GM12878 (cell line): ENCODE measurements at regions not wholly inside any gene's neighbourhood (a gene's known extent, or its start where the extent isn't known, plus 50 kb on each side); places are given as distances from the start of the nearest gene placed in this dataset.

Experiments used
- BMI1 ChIP-seq: fragments of 450-650 bp; IDR thresholded peaks from 2 replicates; pipeline ENCODE4 v1.6.1; 2016; ENCODE audit warnings: mild to moderate bottlenecking, moderate library complexity, borderline replicate concordance
- CHD1 ChIP-seq: IDR thresholded peaks from 2 replicates; pipeline ENCODE4 v1.6.1; 2012; ENCODE audit warnings: low read depth, low read length, improper control_type of control experiment
- ESRRA ChIP-seq: IDR thresholded peaks from 2 replicates; pipeline ENCODE4 v1.6.1; 2012; ENCODE audit warnings: mild to moderate bottlenecking, low read length, improper control_type of control experiment
- HDAC6 ChIP-seq: fragments of 200-600 bp; sonication (generic); IDR thresholded peaks from one replicate; pipeline ENCODE4 v1.8.0; 2017; ENCODE audit warnings: antibody characterized with exemption; ENCODE audit not compliant: unreplicated experiment
- LARP7 ChIP-seq: fragments of 450-650 bp; IDR thresholded peaks from 2 replicates; pipeline ENCODE4 v1.6.1; 2017; ENCODE audit warnings: mild to moderate bottlenecking
- NFIC ChIP-seq: IDR thresholded peaks from 2 replicates; pipeline ENCODE4 v1.6.1; 2012; ENCODE audit warnings: low read depth, mild to moderate bottlenecking, inconsistent platforms, low read length, moderate library complexity
- NFYA ChIP-seq: IDR thresholded peaks from 2 replicates; pipeline ENCODE4 v1.6.1; 2011; ENCODE audit warnings: low read depth, mild to moderate bottlenecking, low read length, improper control_type of control experiment, borderline replicate concordance
- RAD21 ChIP-seq: IDR thresholded peaks from 2 replicates; pipeline ENCODE4 v1.6.1; 2011; ENCODE audit warnings: mild to moderate bottlenecking, low read depth, low read length, moderate library complexity; ENCODE audit not compliant: insufficient read depth
- SMAD5 ChIP-seq: IDR thresholded peaks from 2 replicates; pipeline ENCODE4 v1.6.1; 2016; ENCODE audit warnings: antibody characterized with exemption, low read depth
- STAT1 ChIP-seq: fragments of 450-650 bp; conservative IDR thresholded peaks from 2 replicates; pipeline ENCODE4 v1.6.1; 2014; ENCODE audit warnings: antibody characterized with exemption, mild to moderate bottlenecking
- TAF1 ChIP-seq: IDR thresholded peaks from 2 replicates; pipeline ENCODE4 v1.6.1; 2011; ENCODE audit warnings: mild to moderate bottlenecking, low read depth, low read length, borderline replicate concordance
- ZNF622 ChIP-seq: fragments of 450-650 bp; IDR thresholded peaks from 2 replicates; pipeline ENCODE4 v1.6.1; 2017; ENCODE audit warnings: mild to moderate bottlenecking, inconsistent platforms
- TF ChIP-seq, protein P1 (sequence below): fragments of 450-650 bp; formaldehyde crosslinking; IDR thresholded peaks from 2 replicates; pipeline ENCODE4 v1.4.0; 2022; ENCODE audit warnings: mild to moderate bottlenecking, moderate library complexity
- TF ChIP-seq, protein P2 (sequence below): fragments of 450-650 bp; IDR thresholded peaks from 2 replicates; pipeline ENCODE4 v1.6.1; 2016; ENCODE audit warnings: mild to moderate bottlenecking

DNA sequence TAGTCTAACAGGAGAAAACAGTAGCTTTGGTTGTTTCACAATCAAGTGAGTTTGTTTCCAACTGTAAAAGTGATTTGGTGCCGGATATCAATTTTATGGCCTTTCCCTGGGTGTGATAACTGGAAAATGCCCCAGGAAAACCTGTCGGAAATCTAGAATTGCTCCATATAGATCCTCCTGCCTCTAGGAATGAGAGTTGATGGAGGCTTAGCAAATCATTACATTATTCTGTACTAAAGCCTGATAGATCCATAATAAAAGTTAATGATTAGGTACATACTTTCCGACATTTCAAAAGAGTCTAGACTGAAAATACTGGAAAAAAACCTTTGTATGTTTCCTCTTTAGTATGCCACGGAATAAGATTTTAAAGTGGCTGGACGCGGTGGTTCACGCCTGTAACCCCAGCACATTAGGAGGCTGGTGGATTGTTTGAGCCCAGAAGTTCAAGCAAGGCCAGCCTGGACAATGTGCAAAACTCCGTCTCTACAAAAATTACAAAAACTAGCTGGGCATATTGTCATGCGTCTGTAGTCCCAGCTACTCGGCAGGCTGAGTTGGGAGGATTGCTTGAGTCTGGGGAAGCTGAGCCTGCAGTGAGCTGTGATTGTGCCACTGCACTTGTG, 70.0 kb upstream of the SLC45A1 start (continued):
- TF ChIP-seq ESRRA (no peak), LARP7 (no peak), STAT1 (no peak), HDAC6 (no peak), SMAD5 (no peak), ZNF622 (no peak), BMI1 (no peak), NFYA (no peak), RAD21 (no peak), TAF1 (no peak), CHD1 (no peak), NFIC (no peak)
- TF ChIP-seq, protein P1, sequence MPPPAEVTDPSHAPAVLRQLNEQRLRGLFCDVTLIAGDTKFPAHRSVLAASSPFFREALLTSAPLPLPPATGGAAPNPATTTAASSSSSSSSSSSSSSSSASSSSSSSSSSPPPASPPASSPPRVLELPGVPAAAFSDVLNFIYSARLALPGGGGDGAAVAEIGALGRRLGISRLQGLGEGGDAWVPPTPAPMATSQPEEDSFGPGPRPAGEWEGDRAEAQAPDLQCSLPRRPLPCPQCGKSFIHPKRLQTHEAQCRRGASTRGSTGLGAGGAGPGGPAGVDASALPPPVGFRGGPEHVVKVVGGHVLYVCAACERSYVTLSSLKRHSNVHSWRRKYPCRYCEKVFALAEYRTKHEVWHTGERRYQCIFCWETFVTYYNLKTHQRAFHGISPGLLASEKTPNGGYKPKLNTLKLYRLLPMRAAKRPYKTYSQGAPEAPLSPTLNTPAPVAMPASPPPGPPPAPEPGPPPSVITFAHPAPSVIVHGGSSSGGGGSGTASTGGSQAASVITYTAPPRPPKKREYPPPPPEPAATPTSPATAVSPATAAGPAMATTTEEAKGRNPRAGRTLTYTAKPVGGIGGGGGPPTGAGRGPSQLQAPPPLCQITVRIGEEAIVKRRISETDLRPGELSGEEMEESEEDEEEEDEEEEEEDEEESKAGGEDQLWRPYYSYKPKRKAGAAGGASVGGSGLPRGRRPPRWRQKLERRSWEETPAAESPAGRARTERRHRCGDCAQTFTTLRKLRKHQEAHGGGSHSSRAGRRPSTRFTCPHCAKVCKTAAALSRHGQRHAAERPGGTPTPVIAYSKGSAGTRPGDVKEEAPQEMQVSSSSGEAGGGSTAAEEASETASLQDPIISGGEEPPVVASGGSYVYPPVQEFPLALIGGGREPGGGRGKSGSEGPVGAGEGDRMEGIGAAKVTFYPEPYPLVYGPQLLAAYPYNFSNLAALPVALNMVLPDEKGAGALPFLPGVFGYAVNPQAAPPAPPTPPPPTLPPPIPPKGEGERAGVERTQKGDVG (CRISPR knock-in tag) = no peak
- TF ChIP-seq, protein P2, sequence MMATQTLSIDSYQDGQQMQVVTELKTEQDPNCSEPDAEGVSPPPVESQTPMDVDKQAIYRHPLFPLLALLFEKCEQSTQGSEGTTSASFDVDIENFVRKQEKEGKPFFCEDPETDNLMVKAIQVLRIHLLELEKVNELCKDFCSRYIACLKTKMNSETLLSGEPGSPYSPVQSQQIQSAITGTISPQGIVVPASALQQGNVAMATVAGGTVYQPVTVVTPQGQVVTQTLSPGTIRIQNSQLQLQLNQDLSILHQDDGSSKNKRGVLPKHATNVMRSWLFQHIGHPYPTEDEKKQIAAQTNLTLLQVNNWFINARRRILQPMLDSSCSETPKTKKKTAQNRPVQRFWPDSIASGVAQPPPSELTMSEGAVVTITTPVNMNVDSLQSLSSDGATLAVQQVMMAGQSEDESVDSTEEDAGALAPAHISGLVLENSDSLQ = no peak
